T-cell (primary cell): ENCODE measurements at regions not wholly inside any gene's neighbourhood (a gene's known extent, or its start where the extent isn't known, plus 50 kb on each side); places are given as distances from the start of the nearest gene placed in this dataset.

Source experiments
- ATAC-seq, 4 experiments: fragments of 200-7000 bp in 3 of 4; fragments of 150-1000 bp in 1 of 4; cut with Tn5 transposase; replicated peaks in 1 of 4; 1 replicate in 3 of 4; 2 replicates in 1 of 4; pipeline ENCODE4 v1.10.0; 2021; ENCODE audit warnings: moderate library complexity in 3 of 4, mild to moderate bottlenecking in 2 of 4, moderate number of reproducible peaks in 1 of 4
- CTCF ChIA-PET, 2 donors: fragments of 300-600 bp; sonication (Branson Sonifier 250); formaldehyde crosslinking; loops; one replicate each; lab custom pipeline; 2022; ENCODE audit warnings: antibody characterized with exemption in 2 of 2; lab: Charles Lee
- POLR2A ChIA-PET, 2 donors: fragments of 300-600 bp; sonication (Branson Sonifier 250); formaldehyde crosslinking; loops; one replicate each; lab custom pipeline; 2022; ENCODE audit warnings: antibody characterized with exemption in 2 of 2; lab: Charles Lee
- DNase-seq, 35 experiments: peaks; one replicate each; pipeline versions ENCODE4 v3.0.0 to v3.0.0-alpha.2; 2013 to 2023
- H3K27ac ChIP-seq: one replicate; pipeline ENCODE4 v1.5.1; 2013; ENCODE audit warnings: low read length
- H3K27me3 ChIP-seq, 2 experiments: replicated peaks in 1 of 2; 1 replicate in 1 of 2; 2 replicates in 1 of 2; pipeline versions ENCODE4 v1.6.1 to v1.7.0; 2013; ENCODE audit warnings: low read length in 1 of 2, mixed read lengths in 1 of 2; ENCODE audit not compliant: control insufficient read depth in 2 of 2, insufficient read depth in 2 of 2; ENCODE audit errors: extremely low read depth in 1 of 2
- H3K36me3 ChIP-seq, 2 donors: 1 replicate in 1 of 2; 2 replicates in 1 of 2; pipeline versions ENCODE4 v1.6.1 to v1.7.0; 2013; ENCODE audit warnings: low read length in 1 of 2; ENCODE audit not compliant: control insufficient read depth in 2 of 2, insufficient read depth in 1 of 2; ENCODE audit errors: extremely low read depth in 1 of 2
- H3K4me1 ChIP-seq, 2 experiments: 1 replicate in 1 of 2; 2 replicates in 1 of 2; pipeline versions ENCODE4 v1.6.1 to v1.7.0; 2013; ENCODE audit warnings: low read length in 2 of 2, mixed read lengths in 1 of 2; ENCODE audit not compliant: insufficient read depth in 2 of 2, control insufficient read depth in 1 of 2; ENCODE audit errors: extremely low read depth in 1 of 2
- H3K4me3 ChIP-seq, 2 donors: 1 replicate in 1 of 2; 2 replicates in 1 of 2; pipeline versions ENCODE4 v1.5.1 to v1.7.0; 2013; ENCODE audit warnings: mild to moderate bottlenecking in 2 of 2, low read length in 1 of 2, moderate library complexity in 1 of 2; ENCODE audit not compliant: control insufficient read depth in 1 of 2; ENCODE audit errors: extremely low read depth in 1 of 2
- H3K9me3 ChIP-seq: 2 replicates; pipeline ENCODE4 v1.7.0; 2013
- H3K27ac Mint-ChIP-seq, 2 donors: one replicate each; pipeline ENCODE4 v1.8.0; 2020 to 2021; ENCODE audit warnings: mild to moderate bottlenecking in 2 of 2, mixed read lengths in 2 of 2
- H3K27me3 Mint-ChIP-seq, 2 donors: one replicate each; pipeline ENCODE4 v1.8.0; 2021 to 2022; ENCODE audit warnings: mixed read lengths in 2 of 2
- H3K36me3 Mint-ChIP-seq: one replicate; pipeline ENCODE4 v1.8.0; 2021; ENCODE audit warnings: mixed read lengths
- H3K4me1 Mint-ChIP-seq, 3 donors: one replicate each; pipeline ENCODE4 v1.8.0; 2020 to 2022; ENCODE audit warnings: mixed read lengths in 3 of 3, mild to moderate bottlenecking in 1 of 3
- H3K4me3 Mint-ChIP-seq, 3 donors: one replicate each; pipeline ENCODE4 v1.8.0; 2020 to 2022; ENCODE audit warnings: mild to moderate bottlenecking in 3 of 3, mixed read lengths in 3 of 3, moderate library complexity in 3 of 3
- H3K9me3 Mint-ChIP-seq, 3 donors: one replicate each; pipeline ENCODE4 v1.8.0; 2020 to 2022; ENCODE audit warnings: mixed read lengths in 3 of 3
- WGBS: methylation state at CpG from one replicate; pipeline ENCODE4 v1.1.5; 2013; ENCODE audit warnings: missing lambda C conversion rate; ENCODE audit not compliant: insufficient coverage; 5-methylcytosine and 5-hydroxymethylcytosine counted together

- H3K27ac ChIP-seq = no peak overlapping the region
- no peaks in the 10 kb centered on the region for H3K4me1 ChIP-seq
- Mint-ChIP-seq H3K27me3 (peaks cover 0 to 4% of the 10 kb centered on the region in 2 donors), H3K4me3 (no peak overlapping the region), H3K36me3 (no peaks in the 10 kb centered on the region), H3K4me1 (no peaks in the 10 kb centered on the region), H3K27ac (no peak overlapping the region), H3K9me3 (no peaks in the 10 kb centered on the region)
- ChIA-PET CTCF (interaction anchor here in 1 of 2 donors (0.9 kb wide), 1 partner anchor 215 kb away, joined by 3 read pairs; no protein-coding TSS in a partner anchor), POLR2A (interaction anchor here in 1 of 2 donors (0.6 kb wide), 1 partner anchor 17 kb away, joined by 3 read pairs; no protein-coding TSS in a partner anchor)
- H3K9me3 ChIP-seq = no peaks in the 10 kb centered on the region
- ATAC-seq (no peak), DNase-seq (no peak)
- 100% methylated on average over 1 of the region's 4 CpGs for WGBS
- no peak overlapping the region for H3K4me3 ChIP-seq
- H3K27me3 ChIP-seq = no peaks in the 10 kb centered on the region
- H3K36me3 ChIP-seq = no peaks in the 10 kb centered on the region
These were observed 112.9 kb downstream of the SH3TC2 start for GRCh38 chr5:148949841-148950470.

- no peaks in the 10 kb centered on the region for H3K4me1 ChIP-seq
- no peaks in the 10 kb centered on the region for H3K9me3 ChIP-seq
- Mint-ChIP-seq H3K27me3 (peaks cover 0 to 4% of the 10 kb centered on the region in 2 donors), H3K27ac (no peak overlapping the region), H3K4me3 (no peak overlapping the region), H3K4me1 (no peaks in the 10 kb centered on the region), H3K36me3 (no peaks in the 10 kb centered on the region), H3K9me3 (no peaks in the 10 kb centered on the region)
- H3K36me3 ChIP-seq = no peaks in the 10 kb centered on the region
- no peak overlapping the region for H3K27ac ChIP-seq
- ATAC-seq (no peak), DNase-seq (no peak)
- POLR2A ChIA-PET = interaction anchor here in 1 of 2 donors (0.6 kb wide), 1 partner anchor 17 kb away, joined by 3 read pairs; no protein-coding TSS in a partner anchor
- no CpG with 5 or more reads among the region's 2 CpGs for WGBS
- H3K27me3 ChIP-seq = no peaks in the 10 kb centered on the region
- CTCF ChIA-PET = no interaction called here
- H3K4me3 ChIP-seq = no peak overlapping the region
These were observed 112.4 kb downstream of the SH3TC2 start for GRCh38 chr5:148950471-148950863.

- no peak for DNase-seq
- Mint-ChIP-seq H3K27ac (no peak overlapping the region), H3K36me3 (no peaks in the 10 kb centered on the region), H3K27me3 (peaks cover 0 to 4% of the 10 kb centered on the region in 2 donors), H3K9me3 (no peaks in the 10 kb centered on the region), H3K4me3 (no peak overlapping the region), H3K4me1 (no peaks in the 10 kb centered on the region)
- no peak for ATAC-seq
- Histone ChIP-seq H3K4me1 (no peaks in the 10 kb centered on the region), H3K4me3 (no peak overlapping the region), H3K9me3 (no peaks in the 10 kb centered on the region), H3K27me3 (no peaks in the 10 kb centered on the region), H3K27ac (no peak overlapping the region), H3K36me3 (no peaks in the 10 kb centered on the region)
- no CpG with 5 or more reads among the region's 1 CpG for WGBS
- CTCF ChIA-PET = interaction anchor here in 1 of 2 donors (0.9 kb wide), 1 partner anchor 101 kb away, joined by 3 read pairs; no protein-coding TSS in a partner anchor
- POLR2A ChIA-PET = interaction anchor here in 1 of 2 donors (0.6 kb wide), 1 partner anchor 524 kb away, joined by 6 read pairs; no protein-coding TSS in a partner anchor
These were observed 112.0 kb downstream of the SH3TC2 start for GRCh38 chr5:148950892-148951291.

GRCh38 chr5:148951612-148952011 lies 111.2 kb downstream of the SH3TC2 start:
- no peak for DNase-seq
- Histone ChIP-seq H3K27ac (no peak overlapping the region), H3K9me3 (no peaks in the 10 kb centered on the region), H3K4me3 (no peak overlapping the region), H3K27me3 (no peaks in the 10 kb centered on the region), H3K4me1 (no peaks in the 10 kb centered on the region), H3K36me3 (no peaks in the 10 kb centered on the region)
- H3K4me3 Mint-ChIP-seq = no peak overlapping the region
- no peak for ATAC-seq
- H3K27me3 Mint-ChIP-seq = peaks cover 0 to 4% of the 10 kb centered on the region in 2 donors
- no peaks in the 10 kb centered on the region for H3K4me1 Mint-ChIP-seq
- no peaks in the 10 kb centered on the region for H3K36me3 Mint-ChIP-seq
- ChIA-PET POLR2A (no interaction called here), CTCF (interaction anchor here in 1 of 2 donors (0.9 kb wide), 1 partner anchor 102 kb away, joined by 3 read pairs; no protein-coding TSS in a partner anchor)
- H3K9me3 Mint-ChIP-seq = no peaks in the 10 kb centered on the region
- no peak overlapping the region for H3K27ac Mint-ChIP-seq
- 100% methylated on average over 2 of the region's 3 CpGs for WGBS

GRCh38 chr5:148952097-148952867 lies 110.6 kb downstream of the SH3TC2 start:
- CTCF ChIA-PET = no interaction called here
- no peak for ATAC-seq
- H3K27me3 Mint-ChIP-seq = peaks cover 0 to 4% of the 10 kb centered on the region in 2 donors
- H3K9me3 Mint-ChIP-seq = no peaks in the 10 kb centered on the region
- Histone ChIP-seq H3K36me3 (no peaks in the 10 kb centered on the region), H3K27me3 (peaks cover 0 to 3% of the 10 kb centered on the region in 2 experiments), H3K4me3 (no peak overlapping the region), H3K27ac (no peak overlapping the region), H3K4me1 (peaks cover 0 to 6% of the 10 kb centered on the region in 2 experiments), H3K9me3 (no peaks in the 10 kb centered on the region)
- no peak overlapping the region for H3K4me3 Mint-ChIP-seq
- H3K27ac Mint-ChIP-seq = no peak overlapping the region
- H3K4me1 Mint-ChIP-seq = no peaks in the 10 kb centered on the region
- no peak for DNase-seq
- POLR2A ChIA-PET = no interaction called here
- H3K36me3 Mint-ChIP-seq = no peaks in the 10 kb centered on the region
- WGBS = 81% methylated on average over 6 of the region's 8 CpGs

GRCh38 chr5:148953711-148954110 lies 109.2 kb downstream of the SH3TC2 start:
- Histone ChIP-seq H3K27me3 (peaks cover 0 to 3% of the 10 kb centered on the region in 2 experiments), H3K9me3 (no peaks in the 10 kb centered on the region), H3K4me3 (no peak overlapping the region), H3K4me1 (peaks cover 0 to 10% of the 10 kb centered on the region in 2 experiments), H3K27ac (no peak overlapping the region), H3K36me3 (no peaks in the 10 kb centered on the region)
- DNase-seq (no peak), ATAC-seq (no peak)
- Mint-ChIP-seq H3K27me3 (peaks cover 0 to 4% of the 10 kb centered on the region in 2 donors), H3K9me3 (no peaks in the 10 kb centered on the region), H3K36me3 (no peaks in the 10 kb centered on the region), H3K27ac (no peak overlapping the region), H3K4me1 (no peaks in the 10 kb centered on the region), H3K4me3 (no peak overlapping the region)
- ChIA-PET POLR2A (no interaction called here), CTCF (no interaction called here)
- 93% methylated on average over 1 of the region's 1 CpG for WGBS
